ENCODE measurements at regions not wholly inside any gene's neighbourhood (a gene's known extent, or its start where the extent isn't known, plus 50 kb on each side); places are given as distances from the start of the nearest gene placed in this dataset.

- Histone ChIP-seq H3K9me3 (ENCODE audit: control insufficient read depth, insufficient read depth, low read length) (no peaks in the 10 kb centered on the region), H3K36me3 (ENCODE audit: control insufficient read depth, insufficient read depth, low read length) (no peaks in the 10 kb centered on the region), H3K27me3 (ENCODE audit: control insufficient read depth, insufficient read depth, low read length) (no peaks in the 10 kb centered on the region), H3K27ac (ENCODE audit: low read length) (no peak overlapping the region), H3K4me3 (ENCODE audit: low read length) (no peak overlapping the region), H3K4me1 (ENCODE audit: control insufficient read depth, insufficient read depth, low read length) (no peaks in the 10 kb centered on the region)
- DNase-seq (no peak), ATAC-seq (no peak)
- H3K9me3 Mint-ChIP-seq: no peaks in the 10 kb centered on the region
- TF ChIP-seq CTCF (IDR thresholded peaks at IDR 0.05): no peak
- 70% methylated on average over 6 of the region's 6 CpGs for WGBS (ENCODE audit: insufficient coverage)
- intact Hi-C loops (cut with micrococcal nuclease): no loop called here
- H3K4me3 Mint-ChIP-seq: no peak overlapping the region
- H3K27ac Mint-ChIP-seq: no peak overlapping the region
- peaks cover 0 to 10% of the 10 kb centered on the region in 2 donors for H3K27me3 Mint-ChIP-seq (ENCODE audit: low read depth in 2 of 2)
- H3K4me1 Mint-ChIP-seq: no peaks in the 10 kb centered on the region
- H3K36me3 Mint-ChIP-seq: no peaks in the 10 kb centered on the region
Observed at GRCh38 chr1:47617381-47618221, 179.8 kb downstream of the FOXD2 start.

- TF ChIP-seq CTCF (IDR thresholded peaks at IDR 0.05): no peak
- Mint-ChIP-seq H3K4me1 (no peaks in the 10 kb centered on the region), H3K9me3 (no peaks in the 10 kb centered on the region), H3K27ac (no peak overlapping the region), H3K4me3 (no peak overlapping the region), H3K36me3 (no peaks in the 10 kb centered on the region), H3K27me3 (ENCODE audit: low read depth in 2 of 2) (peaks cover 0 to 10% of the 10 kb centered on the region in 2 donors)
- H3K27ac ChIP-seq (ENCODE audit: low read length): no peak overlapping the region
- no peaks in the 10 kb centered on the region for H3K9me3 ChIP-seq (ENCODE audit: control insufficient read depth, insufficient read depth, low read length)
- 88% methylated on average over 4 of the region's 4 CpGs for WGBS (ENCODE audit: insufficient coverage)
- ATAC-seq (no peak), DNase-seq (no peak)
- no peaks in the 10 kb centered on the region for H3K27me3 ChIP-seq (ENCODE audit: control insufficient read depth, insufficient read depth, low read length)
- H3K36me3 ChIP-seq (ENCODE audit: control insufficient read depth, insufficient read depth, low read length): no peaks in the 10 kb centered on the region
- intact Hi-C loops (cut with micrococcal nuclease): no loop called here
- no peak overlapping the region for H3K4me3 ChIP-seq (ENCODE audit: low read length)
- H3K4me1 ChIP-seq (ENCODE audit: control insufficient read depth, insufficient read depth, low read length): no peaks in the 10 kb centered on the region
Observed at GRCh38 chr1:47618222-47618720, 180.4 kb downstream of the FOXD2 start.

- H3K27me3 ChIP-seq (ENCODE audit: control insufficient read depth, insufficient read depth, low read length): no peaks in the 10 kb centered on the region
- no peak for ATAC-seq
- no peaks in the 10 kb centered on the region for H3K9me3 ChIP-seq (ENCODE audit: control insufficient read depth, insufficient read depth, low read length)
- Mint-ChIP-seq H3K27me3 (ENCODE audit: low read depth in 2 of 2) (peaks cover 0 to 10% of the 10 kb centered on the region in 2 donors), H3K36me3 (no peaks in the 10 kb centered on the region), H3K9me3 (no peaks in the 10 kb centered on the region), H3K27ac (no peak overlapping the region), H3K4me1 (no peaks in the 10 kb centered on the region), H3K4me3 (no peak overlapping the region)
- H3K36me3 ChIP-seq (ENCODE audit: control insufficient read depth, insufficient read depth, low read length): no peaks in the 10 kb centered on the region
- H3K27ac ChIP-seq (ENCODE audit: low read length): no peak overlapping the region
- DNase-seq: no peak
- H3K4me1 ChIP-seq (ENCODE audit: control insufficient read depth, insufficient read depth, low read length): no peaks in the 10 kb centered on the region
- WGBS (ENCODE audit: insufficient coverage): 94% methylated on average over 7 of the region's 7 CpGs
- TF ChIP-seq CTCF (IDR thresholded peaks at IDR 0.05): no peak
- no peak overlapping the region for H3K4me3 ChIP-seq (ENCODE audit: low read length)
- intact Hi-C loops (cut with micrococcal nuclease): no loop called here
Observed at GRCh38 chr1:47618830-47619229, 181.0 kb downstream of the FOXD2 start.
